Stimulated activated naive CD8-positive, alpha-beta T cell treated with anti-CD3 and anti-CD28 coated beads, Interleukin-15, Interleukin-2, amounts not matched to agents 100 U/mL and 50 U/mL, for 24 hours (primary cell): ENCODE measurements at regions not wholly inside any gene's neighbourhood (a gene's known extent, or its start where the extent isn't known, plus 50 kb on each side); places are given as distances from the start of the nearest gene placed in this dataset.

Experiments
- ATAC-seq: fragments of 150-1000 bp; cut with Tn5 transposase; one replicate; pipeline ENCODE4 v1.10.0; 2021
- DNase-seq: peaks from one replicate; pipeline ENCODE4 v3.0.0; 2021

GRCh38 chr1:232555494-232556210, 74.3 kb downstream of the SIPA1L2 start:
- DNase-seq (no peak), ATAC-seq (no peak)

- DNase-seq (no peak), ATAC-seq (no peak)
Measured at GRCh38 chr1:232554409-232554808, 75.5 kb downstream of the SIPA1L2 start.

- DNase-seq (no peak), ATAC-seq (no peak)
Measured at GRCh38 chr1:232553809-232554208, 76.1 kb downstream of the SIPA1L2 start.

GRCh38 chr1:232553050-232553754, 76.7 kb downstream of the SIPA1L2 start:
- DNase-seq (no peak), ATAC-seq (no peak)

GRCh38 chr1:232551386-232551785, 78.5 kb downstream of the SIPA1L2 start:
- DNase-seq (no peak), ATAC-seq (no peak)

GRCh38 chr1:232550007-232550406, 79.9 kb downstream of the SIPA1L2 start:
- ATAC-seq (no peak), DNase-seq (no peak)

GRCh38 chr1:232548691-232549090, 81.2 kb downstream of the SIPA1L2 start:
- DNase-seq (no peak), ATAC-seq (no peak)

GRCh38 chr1:232547938-232548484, 81.9 kb downstream of the SIPA1L2 start:
- DNase-seq (no peak), ATAC-seq (no peak)

GRCh38 chr1:232542633-232543593, 87.0 kb downstream of the SIPA1L2 start:
- ATAC-seq (no peak), DNase-seq (no peak)

GRCh38 chr1:232538943-232539302, 91.0 kb downstream of the SIPA1L2 start:
- ATAC-seq (no peak), DNase-seq (no peak)

- ATAC-seq (peak; percentile 36), DNase-seq (no peak)
Measured at GRCh38 chr1:232538224-232538942, 91.5 kb downstream of the SIPA1L2 start.

GRCh38 chr1:232534552-232535517, 95.1 kb downstream of the SIPA1L2 start:
- DNase-seq = no peak
- ATAC-seq = no peak

- ATAC-seq (no peak), DNase-seq (no peak)
Measured at GRCh38 chr1:232533328-232533727, 96.6 kb downstream of the SIPA1L2 start.

GRCh38 chr1:232532901-232533300, 97.0 kb downstream of the SIPA1L2 start:
- ATAC-seq (no peak), DNase-seq (no peak)

GRCh38 chr1:232531291-232531690, 98.6 kb downstream of the SIPA1L2 start:
- ATAC-seq (no peak), DNase-seq (no peak)

- ATAC-seq (no peak), DNase-seq (no peak)
Measured at GRCh38 chr1:232529747-232530146, 100.2 kb downstream of the SIPA1L2 start.

- DNase-seq (no peak), ATAC-seq (peak; percentile 72)
Measured at GRCh38 chr1:232528472-232529089, 101.4 kb downstream of the SIPA1L2 start.

GRCh38 chr1:232524056-232524455, 105.9 kb downstream of the SIPA1L2 start:
- DNase-seq (no peak), ATAC-seq (no peak)

GRCh38 chr1:232522189-232522588, 107.7 kb downstream of the SIPA1L2 start:
- ATAC-seq = no peak

GRCh38 chr1:232521660-232522059, 108.3 kb downstream of the SIPA1L2 start:
- ATAC-seq (no peak), DNase-seq (no peak)

More at GRCh38 chr1:232522189-232522588, 107.7 kb downstream of the SIPA1L2 start:
- DNase-seq = no peak
